EH (cell line): ENCODE measurements at regions not wholly inside any gene's neighbourhood (a gene's known extent, or its start where the extent isn't known, plus 50 kb on each side); places are given as distances from the start of the nearest gene placed in this dataset.
"Not testable (repeated sequence)": the region's sequence is repeated elsewhere in the genome, so short reads cannot be mapped to it uniquely, and the experiment has no call there.

Experiments used
- DNase-seq: peaks from one replicate; pipeline ENCODE4 v3.0.0-alpha.2; 2015; ENCODE audit warnings: low read depth

DNA sequence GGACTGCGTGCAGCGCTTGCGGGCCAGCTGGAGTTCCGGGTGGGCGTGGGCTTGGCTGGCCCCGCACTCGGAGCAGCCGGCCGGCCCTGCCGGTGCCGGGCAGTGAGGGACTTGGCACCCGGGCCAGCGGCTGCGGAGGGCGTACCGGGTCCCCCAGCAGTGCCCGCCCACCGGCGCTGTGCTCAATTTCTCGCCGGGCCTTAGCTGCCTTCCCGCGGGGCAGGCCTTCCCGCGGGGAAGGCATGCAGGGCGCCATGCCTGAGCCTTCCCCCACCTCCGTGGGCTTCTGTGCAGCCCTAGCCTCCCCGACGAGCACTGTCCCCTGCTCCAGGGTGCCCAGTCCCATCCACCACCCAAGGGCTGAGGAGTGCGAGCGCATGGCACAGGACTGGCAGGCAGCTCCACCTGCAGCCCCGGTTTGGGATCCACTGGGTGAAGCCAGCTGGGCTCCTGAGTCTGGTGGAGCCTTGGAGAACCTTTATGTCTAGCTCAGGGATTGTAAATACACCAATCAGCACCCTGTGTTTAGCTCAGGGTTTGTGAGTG, 975.0 kb upstream of the NRXN1 start:
- DNase-seq = not testable (repeated sequence)

DNA sequence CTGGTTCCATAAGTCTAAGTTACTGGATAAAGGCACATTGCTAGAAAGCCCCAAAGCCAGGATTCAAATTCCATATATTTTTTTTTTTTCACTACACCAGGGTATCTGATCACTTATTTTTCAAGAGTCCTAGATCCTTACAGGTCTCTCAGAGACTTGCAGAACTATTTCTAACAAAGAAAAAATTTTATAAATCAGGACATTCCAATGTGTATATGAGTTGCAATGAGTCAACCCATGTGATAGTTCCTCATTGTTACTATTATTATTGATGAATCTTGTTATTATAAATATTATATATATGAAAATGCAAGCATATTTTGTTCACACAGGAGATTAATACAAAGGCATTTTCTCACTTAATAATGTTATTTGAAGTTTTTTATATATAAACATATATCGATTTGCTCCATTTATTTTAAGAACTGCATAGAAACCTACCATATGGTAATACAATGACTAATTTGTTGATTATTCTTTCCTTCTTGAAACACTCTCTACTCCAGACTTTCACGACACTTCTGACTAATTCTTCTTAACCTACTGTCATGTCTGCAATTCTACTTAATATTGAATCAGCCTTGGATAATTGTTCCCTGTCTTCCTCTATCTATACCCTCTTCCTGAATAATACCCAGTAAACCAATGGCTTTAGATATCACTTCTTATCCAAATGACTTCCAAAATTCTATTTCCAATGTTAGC, 968.4 kb upstream of the NRXN1 start:
- DNase-seq = no peak

DNA sequence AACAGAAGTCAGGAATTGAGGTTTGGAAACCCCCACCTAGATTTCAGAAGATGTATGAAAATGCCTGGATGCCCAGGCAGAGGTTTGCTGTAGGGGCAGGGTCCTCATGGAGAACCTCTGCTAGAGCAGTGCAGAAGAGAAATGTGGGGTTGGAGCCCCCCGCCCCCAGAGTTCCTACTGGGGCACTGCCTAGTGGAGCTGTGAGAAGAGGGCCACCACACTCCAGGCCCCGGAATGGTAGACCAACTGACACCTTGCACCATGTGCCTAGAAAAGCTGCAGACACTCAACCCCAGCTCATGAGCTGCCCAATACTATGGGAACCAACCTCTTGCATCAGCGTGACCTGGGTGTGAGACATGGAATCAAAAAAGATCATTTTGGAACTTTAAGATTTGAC, 967.0 kb upstream of the NRXN1 start:
- no peak for DNase-seq

DNA sequence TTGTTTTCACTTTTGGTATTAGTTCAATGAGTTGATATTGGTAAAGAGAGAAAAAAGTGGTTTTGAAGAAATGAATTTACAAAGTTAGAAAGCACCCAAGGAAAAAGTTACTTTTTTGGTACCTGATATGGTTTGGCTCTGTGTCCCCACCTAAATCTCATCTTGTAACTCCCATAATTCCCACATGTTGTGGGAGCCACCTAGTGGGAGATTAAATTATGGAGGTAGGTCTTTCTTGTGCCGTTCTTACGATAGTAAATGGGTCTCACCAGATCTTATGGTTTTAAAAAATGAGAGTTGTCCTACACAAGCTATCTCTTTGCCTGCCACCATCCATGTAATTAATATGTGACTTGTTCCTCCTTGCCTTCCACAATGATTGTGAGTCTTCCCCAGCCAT, 965.6 kb upstream of the NRXN1 start:
- no peak for DNase-seq

DNA sequence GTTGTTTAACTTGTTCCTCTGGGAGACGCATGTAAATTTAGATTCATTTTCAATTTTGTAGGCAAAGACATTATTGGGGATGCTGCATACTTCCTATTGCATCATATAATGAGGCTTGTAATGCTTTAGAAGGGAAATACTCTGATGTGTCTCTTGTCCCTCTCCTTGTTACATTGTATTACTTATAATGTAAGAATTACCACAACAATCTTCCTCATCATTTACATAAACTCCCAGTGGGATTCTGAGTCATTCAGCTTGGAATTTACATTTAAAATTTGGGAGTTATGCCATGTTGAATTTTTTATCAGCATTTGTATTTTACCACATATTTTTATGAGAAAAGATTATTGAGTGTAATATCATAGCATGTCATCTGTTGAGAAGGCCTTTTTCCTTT, 963.4 kb upstream of the NRXN1 start:
- peak; percentile 7 for DNase-seq

DNA sequence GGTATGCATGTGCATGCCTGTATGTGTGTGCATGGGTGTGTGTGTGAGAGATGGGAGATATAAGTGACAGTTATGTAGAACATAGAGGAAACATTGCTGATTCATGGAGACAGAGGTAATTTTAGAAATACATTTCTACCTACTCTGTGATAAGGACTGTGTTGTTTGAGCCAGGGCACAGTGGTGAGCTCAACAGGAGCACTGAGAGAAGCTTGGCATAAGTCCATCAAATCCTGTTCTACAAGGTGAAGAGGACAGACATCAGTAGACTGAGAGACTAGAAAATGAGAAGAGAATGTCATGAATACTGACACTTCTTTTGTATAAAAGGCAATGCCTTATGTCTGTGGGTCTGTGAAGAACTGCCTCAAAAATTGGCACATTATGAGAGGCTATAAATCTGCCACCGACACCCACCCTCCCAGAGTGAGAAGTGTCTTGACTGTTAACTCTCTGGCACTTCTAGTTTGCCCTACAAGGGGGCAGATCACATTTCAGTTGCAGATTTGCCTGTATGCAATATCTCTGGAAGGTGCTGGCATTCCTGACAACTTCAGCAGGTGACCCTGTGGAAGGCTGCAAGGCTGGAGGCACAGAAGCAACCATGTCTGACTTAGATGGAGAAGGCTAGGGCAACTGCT, 962.3 kb upstream of the NRXN1 start:
- DNase-seq = no peak

DNA sequence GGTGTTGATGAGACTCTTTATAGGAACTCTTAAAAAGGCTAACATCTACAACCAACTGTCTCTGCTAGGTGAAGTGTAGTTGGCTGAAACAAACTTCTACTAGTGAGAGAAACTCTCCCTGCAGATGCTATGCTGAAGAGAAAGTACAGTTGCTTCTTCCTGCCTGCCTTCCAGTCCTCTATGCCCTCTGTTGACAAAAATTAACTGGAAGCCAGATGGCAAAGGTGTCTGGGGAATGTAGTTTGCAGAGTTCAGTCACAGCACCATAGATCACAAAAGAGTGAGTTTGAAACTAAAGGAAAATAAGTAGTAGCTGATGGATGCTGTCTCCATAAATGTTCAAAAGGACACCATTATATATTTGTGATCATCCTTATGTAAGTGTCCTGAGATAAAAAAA, 958.8 kb upstream of the NRXN1 start:
- no peak for DNase-seq

DNA sequence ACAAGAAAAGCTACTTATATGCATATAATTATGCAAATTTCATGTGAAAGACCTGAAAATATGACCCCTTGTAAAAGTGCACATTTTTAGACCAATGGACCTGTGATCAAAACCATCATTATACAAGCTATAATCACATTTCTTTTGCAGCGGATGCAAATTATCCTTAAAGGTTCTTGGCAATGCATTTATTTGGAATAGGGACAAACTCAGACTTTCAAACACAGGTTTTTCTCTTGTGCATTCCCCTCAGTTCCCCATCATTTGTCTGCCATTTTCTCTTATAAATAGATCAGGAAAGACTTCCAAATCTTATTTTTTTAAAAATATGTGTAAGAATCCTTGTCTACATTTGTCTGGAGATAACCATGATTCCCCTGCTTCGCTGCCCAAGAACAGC, 954.2 kb upstream of the NRXN1 start:
- no peak for DNase-seq

DNA sequence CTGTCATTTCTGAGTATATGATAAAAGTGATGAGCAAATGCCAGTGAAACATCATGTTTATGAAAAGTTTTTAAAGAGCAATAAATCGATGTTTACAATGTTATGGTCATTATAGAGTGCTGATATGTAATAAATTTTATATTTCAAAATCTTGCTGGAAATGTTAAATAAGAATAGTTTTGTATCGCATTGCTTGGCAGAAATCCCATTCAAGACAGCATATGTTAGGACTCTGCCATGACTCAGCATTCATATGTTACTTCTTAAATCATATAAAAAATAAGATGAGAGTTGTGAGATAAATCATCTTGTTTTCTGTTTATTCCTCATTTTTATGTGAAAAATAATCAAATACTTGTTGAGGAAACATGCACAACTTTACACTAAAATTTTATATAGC, 949.9 kb upstream of the NRXN1 start:
- DNase-seq = no peak

DNA sequence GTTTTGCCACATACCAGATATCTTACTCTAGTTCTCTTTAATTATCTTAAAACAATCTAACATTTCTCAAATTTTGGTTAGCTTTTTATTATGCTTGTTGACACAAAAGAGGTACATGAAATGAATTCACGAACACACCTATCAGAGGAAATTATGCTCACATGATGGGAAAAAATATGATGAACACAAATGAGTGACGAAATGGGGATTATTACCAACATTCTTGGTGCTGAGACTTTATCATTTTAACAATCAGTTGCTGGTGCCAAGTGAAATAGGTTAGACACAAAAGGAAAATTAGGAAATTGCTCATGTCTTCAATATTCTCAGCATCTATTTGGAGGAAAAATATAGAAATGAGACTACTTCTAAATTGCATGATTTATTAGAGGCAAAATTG, 944.7 kb upstream of the NRXN1 start:
- DNase-seq = no peak

DNA sequence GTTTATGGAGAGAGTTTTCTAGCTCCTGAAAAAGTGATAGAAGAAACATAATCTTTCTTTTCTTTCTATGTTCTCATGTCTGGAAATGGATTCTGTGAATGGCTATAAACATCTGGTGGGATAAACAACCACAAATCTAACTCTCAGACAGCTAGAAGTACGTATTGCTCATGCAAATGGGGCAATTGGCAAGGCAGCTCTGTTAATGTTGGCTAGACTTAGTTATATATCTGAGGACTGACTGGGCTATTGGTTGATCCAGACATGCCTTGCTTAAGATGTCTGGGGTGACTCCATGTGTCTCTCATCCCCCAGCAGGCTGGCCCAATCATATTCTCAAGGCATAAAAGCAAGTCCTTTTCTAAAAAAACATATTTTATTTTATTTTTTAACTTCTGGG, 939.2 kb upstream of the NRXN1 start:
- DNase-seq = no peak

DNA sequence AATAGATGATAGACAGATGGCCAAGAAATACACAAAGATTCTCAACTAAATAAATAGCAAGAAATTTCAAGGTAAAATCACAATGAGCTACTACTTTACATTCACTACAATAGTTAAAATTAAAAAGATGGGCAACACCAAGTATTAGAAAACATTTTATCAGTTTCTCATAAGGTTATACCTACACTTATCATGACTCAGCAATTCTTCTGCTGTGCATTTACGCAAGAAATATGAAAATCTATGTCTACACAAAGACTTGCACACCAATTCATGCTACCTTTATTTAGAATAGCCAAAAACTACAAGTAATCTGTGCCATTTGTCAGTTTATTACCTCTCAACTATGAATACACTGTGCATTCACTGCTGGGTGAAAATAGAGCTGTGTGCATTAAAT, 937.4 kb upstream of the NRXN1 start:
- DNase-seq = no peak

DNA sequence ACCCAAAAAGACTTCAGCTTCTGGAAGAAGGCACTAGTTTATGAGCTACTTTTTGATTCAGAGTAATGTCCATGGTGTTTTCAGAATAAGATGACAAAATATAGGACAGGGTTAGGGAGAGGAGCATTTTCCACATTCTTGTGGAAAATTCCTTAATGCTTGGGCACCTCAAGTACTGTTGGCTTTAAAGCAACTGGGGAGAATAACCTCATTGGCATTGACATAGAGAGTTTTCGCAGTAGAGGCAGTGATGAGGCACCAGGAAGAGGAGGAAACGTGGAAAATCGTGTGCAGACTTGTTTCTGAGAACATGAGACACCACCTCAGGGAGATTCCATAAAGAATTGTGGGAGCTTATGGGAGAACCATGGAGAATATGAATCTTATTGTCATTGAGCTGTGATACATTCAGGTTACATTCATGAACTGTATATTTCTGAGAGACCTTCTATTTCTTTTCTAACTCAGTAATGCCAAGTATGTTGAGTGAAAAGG, 929.0 kb upstream of the NRXN1 start:
- DNase-seq = no peak

DNA sequence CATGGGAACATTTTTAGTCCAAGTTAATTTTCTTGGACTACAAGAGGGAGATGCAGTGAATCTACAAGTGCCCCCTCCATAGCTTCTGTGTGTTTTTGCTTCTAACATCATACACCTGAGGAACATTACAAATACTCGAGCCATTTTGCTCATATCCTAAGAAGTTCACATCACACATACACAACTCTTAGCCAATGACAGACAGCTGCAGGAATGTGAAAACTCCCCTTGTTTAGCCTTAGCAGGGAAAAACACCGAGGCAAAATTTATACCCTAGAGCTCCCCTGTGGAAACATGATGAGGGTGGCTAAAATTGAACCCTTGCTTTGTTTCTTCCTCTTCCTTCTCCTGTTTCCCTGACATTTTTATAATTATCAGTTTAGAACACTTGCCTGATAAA, 928.3 kb upstream of the NRXN1 start:
- no peak for DNase-seq

DNA sequence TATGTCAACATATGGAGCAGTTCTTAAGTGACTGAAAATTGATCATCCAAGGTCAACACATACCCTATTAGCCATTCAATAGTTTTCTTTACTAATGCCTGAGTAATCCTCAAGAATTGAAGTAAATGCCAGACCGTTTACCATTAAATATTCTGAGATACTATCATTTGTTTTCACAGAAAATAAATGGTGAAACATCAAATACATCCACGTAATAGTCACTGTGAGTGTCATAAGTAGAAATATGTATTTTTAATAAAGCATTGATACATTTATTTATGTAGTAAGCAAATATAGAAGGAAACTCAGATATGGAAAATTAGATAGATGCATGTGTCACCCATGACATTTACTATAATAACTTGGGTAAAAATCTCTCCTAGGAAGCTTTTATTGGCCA, 927.8 kb upstream of the NRXN1 start:
- DNase-seq = no peak

DNA sequence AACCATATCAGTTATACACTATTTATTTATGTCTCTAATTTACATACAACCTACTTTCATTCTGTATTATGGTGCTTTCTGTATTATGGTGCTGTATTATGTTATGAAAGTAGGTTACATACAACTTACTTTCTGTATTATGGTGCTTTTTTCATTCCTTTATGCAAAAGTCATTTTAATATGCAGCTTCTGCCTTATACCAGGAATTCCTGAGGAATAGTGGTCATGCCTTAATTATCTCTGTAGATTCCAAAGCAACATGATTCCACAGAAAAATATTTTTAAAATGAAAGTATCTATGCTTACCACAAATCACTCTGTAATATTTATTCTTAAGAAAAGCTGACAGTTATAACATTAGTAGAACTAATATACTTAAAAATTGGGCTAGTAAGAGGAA, 922.0 kb upstream of the NRXN1 start:
- no peak for DNase-seq

DNA sequence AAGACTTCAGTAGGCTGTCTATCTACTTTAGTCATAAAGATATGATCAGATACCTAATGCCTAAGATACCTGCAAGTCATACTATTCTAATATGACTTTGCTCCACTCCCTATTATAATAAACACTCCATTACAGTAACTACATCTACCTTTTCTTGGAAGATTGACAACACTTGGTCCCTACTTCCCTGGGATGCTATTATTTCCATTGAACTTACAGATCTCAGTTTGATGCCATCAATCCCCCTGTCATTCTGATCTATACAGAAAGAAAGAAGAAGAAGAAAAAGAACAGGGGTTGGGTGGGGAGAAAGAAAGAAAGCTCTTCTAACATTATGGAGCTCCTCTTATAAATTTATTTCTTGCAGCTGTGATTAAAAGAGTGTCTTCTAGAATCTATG, 889.1 kb upstream of the NRXN1 start:
- DNase-seq = no peak

DNA sequence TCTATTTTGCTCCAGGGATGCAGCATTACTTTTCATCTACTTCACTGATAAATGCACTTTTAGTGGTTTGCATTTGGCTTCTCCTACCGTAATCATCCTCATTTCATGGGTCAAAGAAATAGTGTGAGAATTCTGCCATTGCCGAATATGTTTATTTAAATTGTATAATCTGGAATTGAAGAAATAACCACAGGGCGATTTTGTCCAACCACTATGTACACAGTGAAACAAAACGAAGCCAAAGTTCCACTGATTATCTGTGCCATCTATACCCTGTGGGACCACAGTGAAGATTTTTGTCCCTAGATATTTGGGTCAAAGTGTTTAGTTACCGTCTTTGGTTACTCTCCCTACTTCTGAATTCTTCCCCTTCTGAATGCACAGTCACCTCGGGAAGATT, 888.6 kb upstream of the NRXN1 start:
- no peak for DNase-seq

DNA sequence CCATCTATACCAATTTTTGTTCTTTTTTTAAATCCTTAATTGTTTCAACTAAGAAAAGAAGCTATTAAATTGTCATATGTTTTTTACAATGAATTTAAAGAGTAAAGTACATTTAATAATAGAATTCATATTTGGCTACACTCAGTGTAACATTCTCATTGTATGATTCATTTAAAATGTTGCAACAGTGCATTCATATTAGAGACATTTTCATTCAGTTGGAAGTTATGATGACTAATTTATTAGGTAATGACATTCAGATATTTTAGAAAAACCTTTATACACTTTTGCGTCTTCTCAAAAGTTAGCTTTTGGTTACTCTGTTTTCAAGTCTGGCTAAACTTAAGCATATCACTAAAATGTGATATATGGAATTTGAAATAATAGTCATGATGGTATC, 887.5 kb upstream of the NRXN1 start:
- DNase-seq = no peak

DNA sequence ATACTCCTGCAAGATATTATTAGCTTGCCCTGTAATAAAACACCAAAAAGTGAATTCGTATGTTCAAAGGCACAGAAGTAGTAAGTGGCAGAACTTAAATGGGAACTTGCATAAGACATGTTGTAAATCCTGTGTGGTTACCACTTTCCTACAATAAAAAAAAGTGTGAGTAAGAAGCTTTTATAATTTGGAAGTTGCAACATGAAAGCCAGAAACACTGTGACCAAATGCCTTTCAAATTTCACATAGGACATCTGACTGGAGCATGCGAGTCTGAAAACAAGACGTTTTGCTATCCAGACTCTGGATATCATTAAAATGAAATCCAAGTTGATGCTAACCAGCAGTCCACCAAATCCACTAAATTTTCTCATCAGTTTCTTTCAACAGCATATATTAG, 886.2 kb upstream of the NRXN1 start:
- no peak for DNase-seq

DNA sequence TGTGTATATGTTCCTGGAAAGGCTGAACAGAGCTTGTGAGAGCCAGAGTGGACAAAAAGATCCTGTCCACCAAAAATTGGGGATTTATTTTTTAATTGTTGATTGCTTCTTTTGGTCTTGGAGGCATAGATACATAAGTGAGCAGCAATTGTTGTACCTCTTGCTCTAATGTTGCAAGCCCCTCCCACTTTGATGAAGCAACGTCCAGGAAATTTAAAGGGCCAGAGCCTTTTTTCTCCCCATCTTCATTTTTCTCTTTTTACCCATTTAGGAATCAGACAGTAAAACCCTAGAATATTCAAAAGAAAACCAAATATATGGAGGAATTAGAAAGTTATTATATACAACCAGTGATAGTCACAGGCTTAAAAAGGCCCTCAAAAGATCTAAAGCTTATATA, 871.8 kb upstream of the NRXN1 start:
- DNase-seq = no peak

DNA sequence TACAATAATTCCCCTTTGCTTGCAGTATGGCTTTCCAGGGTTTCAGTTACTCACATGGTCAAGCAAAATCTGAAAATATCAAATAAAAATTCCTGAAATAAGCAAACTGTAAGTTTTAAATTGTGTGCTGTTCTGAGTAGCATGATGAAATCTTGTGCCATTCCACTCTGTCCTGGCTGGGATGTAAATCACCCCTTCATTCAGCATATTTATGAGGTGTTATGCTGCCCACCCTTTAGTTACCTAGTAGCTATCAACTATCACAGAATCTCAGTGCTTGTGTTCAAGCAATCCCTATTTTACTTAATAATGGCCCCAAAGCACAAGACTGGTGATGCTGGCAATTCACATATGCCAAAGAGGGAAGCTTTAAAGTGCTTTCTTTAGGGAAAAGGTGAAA, 867.7 kb upstream of the NRXN1 start:
- no peak for DNase-seq

DNA sequence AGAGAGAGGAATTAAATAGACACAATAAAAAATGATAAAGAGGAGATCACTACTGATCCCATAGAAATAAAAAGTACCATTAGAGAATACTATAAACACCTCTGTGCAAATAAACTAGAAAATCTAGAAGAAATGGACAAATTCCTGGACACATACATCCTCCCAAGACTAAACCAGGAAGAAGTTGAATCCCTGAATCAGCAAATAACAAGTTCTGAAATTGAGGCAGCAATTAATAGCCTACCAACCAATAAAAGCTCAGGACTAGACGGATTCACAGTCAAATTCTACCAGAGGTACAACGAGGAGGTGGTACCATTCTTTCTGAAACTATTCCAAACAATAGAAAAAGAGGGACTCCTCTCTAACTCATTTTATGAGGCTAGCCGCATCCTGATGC, 862.7 kb upstream of the NRXN1 start:
- not testable (repeated sequence) for DNase-seq

DNA sequence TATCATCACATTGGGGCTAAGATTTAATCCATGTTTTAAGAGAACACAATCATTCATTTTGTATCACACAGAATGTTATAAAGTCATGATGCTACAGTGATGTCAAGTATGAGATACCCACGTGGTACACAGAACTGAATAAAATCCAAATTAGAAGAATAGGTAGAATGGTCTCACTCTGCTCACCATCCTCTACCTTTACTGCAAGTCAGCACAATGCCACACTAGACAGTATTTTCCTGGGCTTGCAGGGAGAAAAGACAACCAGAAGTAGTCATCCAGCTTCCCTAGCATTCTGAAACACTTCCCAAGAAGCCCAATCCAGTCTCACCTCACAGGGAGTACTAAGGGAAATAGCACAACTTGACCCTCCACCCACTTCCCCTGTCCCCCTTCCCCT, 856.2 kb upstream of the NRXN1 start:
- DNase-seq = no peak
